IPS-20b (cell line): ENCODE measurements at regions not wholly inside any gene's neighbourhood (a gene's known extent, or its start where the extent isn't known, plus 50 kb on each side); places are given as distances from the start of the nearest gene placed in this dataset.

Experiments
- H3K27ac ChIP-seq: one replicate; pipeline ENCODE4 v1.5.1; 2013; ENCODE audit warnings: low read length
- H3K27me3 ChIP-seq: 2 replicates; pipeline ENCODE4 v1.6.1; 2013; ENCODE audit warnings: mild to moderate bottlenecking, low read length, inconsistent platforms; ENCODE audit not compliant: insufficient read depth
- H3K36me3 ChIP-seq: 2 replicates; pipeline ENCODE4 v1.6.1; 2013; ENCODE audit warnings: low read depth, mild to moderate bottlenecking, inconsistent platforms, low read length, moderate library complexity; ENCODE audit not compliant: insufficient read depth
- H3K4me1 ChIP-seq: 2 replicates; pipeline ENCODE4 v1.6.1; 2013; ENCODE audit warnings: mild to moderate bottlenecking, control low read depth, inconsistent platforms, low read length, moderate library complexity; ENCODE audit not compliant: insufficient read depth
- H3K4me3 ChIP-seq: 2 replicates; pipeline ENCODE4 v1.5.1; 2013; ENCODE audit warnings: mild to moderate bottlenecking, low read length, inconsistent platforms
- H3K9ac ChIP-seq: 2 replicates; pipeline ENCODE4 v1.6.1; 2013; ENCODE audit warnings: low read depth, mild to moderate bottlenecking, inconsistent platforms, low read length, moderate library complexity
- H3K9me3 ChIP-seq: 2 replicates; pipeline ENCODE4 v1.6.1; 2013; ENCODE audit warnings: mild to moderate bottlenecking, low read depth, low read length, inconsistent platforms; ENCODE audit not compliant: insufficient read depth

DNA sequence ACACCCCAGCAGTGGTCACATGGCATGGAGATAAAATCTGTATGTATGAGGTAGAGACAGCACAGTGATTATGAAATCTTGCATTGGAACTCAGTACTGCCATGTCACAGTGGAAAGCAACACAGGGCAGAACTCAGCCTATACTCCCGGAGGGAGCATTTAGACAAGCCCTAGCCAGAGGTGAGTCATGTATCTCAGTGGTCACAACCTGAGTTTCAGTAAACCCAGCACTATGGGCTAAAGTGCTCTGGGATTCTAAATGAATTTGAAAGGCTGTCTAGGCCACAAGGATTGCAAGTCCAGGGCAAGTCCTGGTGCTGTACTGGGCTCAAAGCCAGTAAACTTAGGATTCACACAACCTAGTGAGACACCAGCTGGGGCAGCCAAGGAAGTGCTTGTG, 1717.1 kb upstream of the RAG2 start:
- H3K27ac ChIP-seq = no peak overlapping the region
- no peaks in the 10 kb centered on the region for H3K9me3 ChIP-seq
- H3K9ac ChIP-seq = no peak overlapping the region
- H3K4me3 ChIP-seq = no peak overlapping the region
- H3K27me3 ChIP-seq = no peaks in the 10 kb centered on the region
- no peaks in the 10 kb centered on the region for H3K4me1 ChIP-seq
- no peaks in the 10 kb centered on the region for H3K36me3 ChIP-seq

DNA sequence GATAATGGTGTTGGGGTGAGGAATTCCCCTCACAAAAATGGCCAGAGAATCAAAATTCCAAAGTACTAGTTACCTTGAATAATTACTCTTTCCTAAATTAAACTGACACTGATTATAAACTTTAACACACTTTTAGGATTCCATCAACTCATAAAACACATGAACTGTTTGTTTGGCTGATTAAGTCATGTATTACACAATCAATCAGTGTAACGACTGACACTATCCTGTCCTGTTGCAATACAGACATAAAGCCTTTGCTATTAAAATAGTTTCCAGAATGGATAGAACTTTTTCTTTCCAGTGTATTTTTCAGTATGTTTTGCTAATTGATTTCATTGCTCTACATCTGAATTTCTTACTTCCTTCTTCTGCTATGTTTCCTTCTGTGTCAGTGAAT, 1709.4 kb upstream of the RAG2 start:
- Histone ChIP-seq H3K27ac (no peak overlapping the region), H3K36me3 (no peaks in the 10 kb centered on the region), H3K4me3 (no peak overlapping the region), H3K27me3 (no peaks in the 10 kb centered on the region), H3K4me1 (no peaks in the 10 kb centered on the region), H3K9ac (no peak overlapping the region), H3K9me3 (no peaks in the 10 kb centered on the region)

DNA sequence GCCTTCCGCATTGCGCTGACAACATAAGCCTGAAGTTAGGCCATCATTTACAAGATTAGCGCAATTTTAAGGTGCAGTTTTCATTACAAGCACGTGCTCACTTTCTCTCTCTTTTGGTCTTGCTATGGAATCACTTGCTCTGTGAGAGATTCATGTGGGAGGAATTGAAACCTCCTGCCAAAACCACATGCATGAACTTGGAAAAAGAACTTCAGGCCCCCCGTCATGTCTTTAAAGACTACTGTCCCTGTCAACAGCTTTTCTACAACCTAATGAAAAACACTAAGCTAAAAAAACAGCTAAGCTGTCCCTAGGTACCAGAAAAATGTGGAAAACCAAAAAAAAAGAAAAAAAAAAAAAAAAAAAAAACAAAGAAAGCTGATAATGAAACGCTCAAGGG, 1707.6 kb upstream of the RAG2 start:
- no peak overlapping the region for H3K9ac ChIP-seq
- H3K27ac ChIP-seq = no peak overlapping the region
- H3K4me1 ChIP-seq = no peaks in the 10 kb centered on the region
- no peaks in the 10 kb centered on the region for H3K27me3 ChIP-seq
- H3K9me3 ChIP-seq = no peaks in the 10 kb centered on the region
- H3K36me3 ChIP-seq = no peaks in the 10 kb centered on the region
- no peak overlapping the region for H3K4me3 ChIP-seq

DNA sequence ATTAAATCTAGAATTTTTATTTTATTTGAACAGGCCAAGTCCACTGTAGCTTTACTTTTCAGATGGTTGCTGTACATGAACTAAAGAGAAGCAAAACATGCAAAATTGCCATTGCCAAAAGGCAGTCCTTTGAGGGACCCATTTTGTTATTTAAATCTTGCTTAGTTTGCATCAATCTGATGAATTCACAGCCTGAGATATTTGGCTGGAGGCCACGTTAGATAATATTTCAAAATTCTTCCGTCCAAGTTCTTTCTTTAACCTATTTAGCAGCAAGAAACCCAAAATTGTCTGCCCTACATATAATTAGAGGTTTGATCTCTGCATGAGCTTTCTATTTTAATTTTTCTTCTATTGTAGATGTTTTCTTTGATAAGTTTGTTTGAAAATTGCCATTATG, 1706.9 kb upstream of the RAG2 start:
- H3K9me3 ChIP-seq = no peaks in the 10 kb centered on the region
- no peaks in the 10 kb centered on the region for H3K27me3 ChIP-seq
- no peak overlapping the region for H3K4me3 ChIP-seq
- H3K36me3 ChIP-seq = no peaks in the 10 kb centered on the region
- H3K27ac ChIP-seq = no peak overlapping the region
- H3K9ac ChIP-seq = no peak overlapping the region
- no peaks in the 10 kb centered on the region for H3K4me1 ChIP-seq

DNA sequence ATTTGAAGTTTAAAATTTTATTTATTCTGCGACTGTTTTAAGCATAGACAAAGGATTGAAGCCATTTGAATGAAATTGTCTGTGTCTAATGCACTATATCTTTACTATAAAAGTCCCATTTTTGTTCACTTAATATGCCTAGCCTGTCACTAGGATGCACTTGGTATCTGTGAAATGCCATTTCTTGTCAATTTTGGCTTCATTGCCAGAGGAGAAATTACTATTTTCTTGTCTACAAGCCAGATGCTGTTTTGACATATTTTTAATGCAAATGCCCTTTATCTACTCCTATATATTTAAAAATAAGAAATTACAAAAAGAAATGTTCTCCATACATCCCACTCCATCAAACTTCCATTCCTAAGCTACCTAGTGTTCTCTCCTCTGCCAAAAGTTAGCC, 1704.5 kb upstream of the RAG2 start:
- Histone ChIP-seq H3K27ac (no peak overlapping the region), H3K9ac (no peak overlapping the region), H3K9me3 (no peaks in the 10 kb centered on the region), H3K36me3 (no peaks in the 10 kb centered on the region), H3K4me3 (no peak overlapping the region), H3K27me3 (no peaks in the 10 kb centered on the region), H3K4me1 (no peaks in the 10 kb centered on the region)

DNA sequence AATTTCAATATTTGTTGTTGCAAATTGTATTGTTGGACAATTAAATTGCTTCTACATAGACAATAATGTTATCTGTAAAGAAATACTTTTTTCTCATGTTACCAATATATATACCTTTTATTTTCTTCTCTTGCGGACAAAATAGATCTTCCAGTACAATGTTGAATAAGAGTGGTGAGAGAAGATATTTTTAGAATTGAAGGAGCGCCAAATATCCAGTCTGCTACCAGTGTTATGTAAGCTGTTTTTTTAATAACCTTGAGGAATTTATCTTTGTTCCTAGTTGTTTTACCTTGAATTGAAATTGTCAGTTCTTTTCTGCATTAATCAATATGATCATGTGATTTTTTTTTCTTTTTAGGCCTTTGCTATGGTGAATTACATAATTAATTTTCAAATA, 1702.5 kb upstream of the RAG2 start:
- no peaks in the 10 kb centered on the region for H3K27me3 ChIP-seq
- H3K9me3 ChIP-seq = no peaks in the 10 kb centered on the region; the same call in 1 of the 2 replicates
- no peak overlapping the region for H3K4me3 ChIP-seq
- H3K4me1 ChIP-seq = no peaks in the 10 kb centered on the region
- H3K36me3 ChIP-seq = no peaks in the 10 kb centered on the region
- no peak overlapping the region for H3K27ac ChIP-seq
- H3K9ac ChIP-seq = no peak overlapping the region

DNA sequence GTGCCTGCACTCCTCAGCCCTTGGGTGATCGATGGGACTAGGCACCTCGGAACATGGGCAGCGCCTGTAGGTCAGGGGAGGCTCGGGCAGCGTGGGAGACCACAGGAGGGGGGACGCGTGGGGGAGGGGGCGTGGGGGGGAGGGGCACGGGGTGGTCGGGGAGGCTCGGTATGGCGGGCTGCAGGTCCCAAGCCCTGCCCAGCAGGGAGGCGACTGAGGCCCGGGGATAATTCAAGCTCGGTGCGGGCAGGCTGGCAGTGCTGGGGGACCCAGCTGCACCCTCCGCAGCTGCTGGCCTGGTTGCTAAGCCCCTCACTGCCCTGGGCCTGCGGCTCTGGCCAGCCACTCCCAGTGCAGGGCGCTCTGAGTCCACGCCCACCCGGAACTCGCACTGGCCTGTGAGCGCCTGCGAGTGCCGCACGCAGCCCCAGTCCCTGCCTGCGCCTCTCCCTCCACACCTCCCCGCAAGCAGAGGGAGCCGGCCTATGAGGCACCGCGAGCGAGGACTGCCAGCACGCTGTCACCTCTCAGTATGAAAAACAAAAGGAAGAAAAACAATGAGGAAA, 1698.3 kb upstream of the RAG2 start:
- no peaks in the 10 kb centered on the region for H3K4me1 ChIP-seq
- H3K36me3 ChIP-seq = no peaks in the 10 kb centered on the region
- H3K4me3 ChIP-seq = no peak overlapping the region
- no peak overlapping the region for H3K27ac ChIP-seq
- no peak overlapping the region for H3K9ac ChIP-seq
- H3K9me3 ChIP-seq = no peaks in the 10 kb centered on the region; the same call in 1 of the 2 replicates
- H3K27me3 ChIP-seq = no peaks in the 10 kb centered on the region

DNA sequence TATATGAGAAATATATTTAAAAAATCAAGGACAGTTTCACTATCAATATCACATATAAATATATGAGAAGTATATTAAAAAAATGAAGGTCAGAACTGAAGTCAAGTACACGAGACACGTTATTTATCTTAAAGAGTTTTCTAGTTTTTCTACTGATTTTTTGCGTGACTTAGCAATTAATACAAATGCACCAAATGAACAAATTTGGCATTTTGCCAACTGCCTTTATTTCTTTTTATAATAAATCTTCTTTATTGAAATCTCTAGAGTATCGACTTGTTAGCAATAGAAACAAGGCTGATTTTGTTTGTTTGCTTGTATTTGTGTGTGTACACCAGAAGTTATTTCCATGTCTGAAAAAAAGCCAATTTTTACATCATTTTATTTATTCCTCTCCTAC, 1684.7 kb upstream of the RAG2 start:
- no peaks in the 10 kb centered on the region for H3K36me3 ChIP-seq
- no peaks in the 10 kb centered on the region for H3K9me3 ChIP-seq
- H3K27me3 ChIP-seq = no peaks in the 10 kb centered on the region
- no peak overlapping the region for H3K4me3 ChIP-seq
- H3K9ac ChIP-seq = no peak overlapping the region
- H3K27ac ChIP-seq = no peak overlapping the region
- H3K4me1 ChIP-seq = no peaks in the 10 kb centered on the region

DNA sequence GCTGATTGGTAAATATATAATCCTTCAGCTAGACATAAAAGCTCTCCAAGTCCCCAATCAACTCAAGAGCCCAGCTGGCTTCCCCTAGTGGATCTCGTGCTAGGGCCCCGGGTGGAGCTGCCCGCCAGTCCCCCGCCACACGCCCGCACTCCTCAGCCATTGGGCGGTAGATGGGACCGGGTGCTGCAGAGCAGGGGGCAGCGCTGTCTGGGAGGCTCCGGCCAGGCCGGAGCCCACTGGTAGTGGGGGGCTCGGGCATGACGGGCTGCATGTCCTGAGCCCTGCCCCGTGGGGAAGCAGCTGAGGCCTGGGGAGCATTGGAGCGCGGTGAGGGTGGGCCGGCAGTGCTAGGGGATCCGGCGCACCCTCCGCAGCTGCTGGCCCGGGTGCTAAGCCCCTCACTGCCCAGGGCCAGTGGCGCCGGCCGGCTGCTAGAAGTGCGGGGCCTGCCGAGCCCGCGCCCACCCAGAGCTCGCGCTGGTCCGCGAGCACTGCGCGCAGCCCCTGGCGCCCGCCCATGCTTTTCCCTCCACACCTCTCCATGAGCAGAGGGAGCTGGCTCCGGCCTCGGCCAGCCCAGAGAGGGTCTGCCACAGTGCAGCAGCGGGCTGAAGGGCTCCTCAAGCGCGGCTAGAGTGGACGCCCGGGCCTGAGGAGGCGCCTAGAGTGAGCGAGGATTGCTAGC, 1680.6 kb upstream of the RAG2 start:
- Histone ChIP-seq H3K4me1 (no peaks in the 10 kb centered on the region), H3K27me3 (no peaks in the 10 kb centered on the region), H3K36me3 (no peaks in the 10 kb centered on the region), H3K9ac (no peak overlapping the region), H3K9me3 (no peaks in the 10 kb centered on the region), H3K4me3 (no peak overlapping the region), H3K27ac (no peak overlapping the region)

DNA sequence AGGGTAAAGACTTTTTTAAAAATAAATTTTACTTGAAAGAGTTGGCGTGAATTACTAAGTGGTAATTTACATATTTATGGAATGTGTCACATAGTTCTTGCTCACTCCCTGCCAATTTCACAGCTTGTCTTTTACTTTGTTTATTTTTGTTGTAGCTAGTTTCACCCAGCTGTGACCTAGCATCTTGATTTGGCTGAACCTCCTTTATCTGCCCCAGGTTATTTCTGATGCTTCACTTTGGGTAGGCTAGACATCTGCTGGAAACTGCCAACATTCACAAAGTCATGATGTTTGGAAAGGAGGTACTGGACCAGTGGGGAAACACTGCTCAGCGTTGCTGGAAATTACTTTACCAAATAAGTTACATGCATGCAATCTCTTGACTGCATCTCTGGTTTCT, 1676.0 kb upstream of the RAG2 start:
- Histone ChIP-seq H3K4me1 (no peaks in the 10 kb centered on the region), H3K27me3 (no peaks in the 10 kb centered on the region), H3K27ac (no peak overlapping the region), H3K9ac (no peak overlapping the region), H3K36me3 (no peaks in the 10 kb centered on the region), H3K4me3 (no peak overlapping the region), H3K9me3 (no peaks in the 10 kb centered on the region; the same call in 1 of the 2 replicates)

DNA sequence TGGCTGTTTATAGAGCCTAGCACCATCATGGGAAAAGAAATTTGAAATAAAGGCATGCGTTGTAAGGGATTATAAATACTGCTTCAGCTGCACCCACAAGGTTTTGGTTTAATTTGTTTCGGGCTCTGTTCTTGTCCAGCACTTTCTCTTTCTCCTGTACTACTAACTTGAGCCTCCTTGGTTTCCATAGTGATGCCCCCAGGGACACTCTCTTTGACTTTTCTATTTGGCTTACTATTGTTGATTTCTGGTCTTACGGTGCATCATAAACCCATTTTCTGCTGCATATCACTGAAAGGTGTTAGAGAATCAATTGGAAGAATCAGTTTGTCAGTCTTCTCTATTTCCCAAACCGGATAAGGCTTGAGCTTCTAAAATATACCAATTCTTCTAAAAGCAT, 1674.3 kb upstream of the RAG2 start:
- Histone ChIP-seq H3K4me3 (no peak overlapping the region), H3K27ac (no peak overlapping the region), H3K9me3 (no peaks in the 10 kb centered on the region; the same call in 1 of the 2 replicates), H3K27me3 (no peaks in the 10 kb centered on the region), H3K4me1 (no peaks in the 10 kb centered on the region), H3K9ac (no peak overlapping the region), H3K36me3 (no peaks in the 10 kb centered on the region)

DNA sequence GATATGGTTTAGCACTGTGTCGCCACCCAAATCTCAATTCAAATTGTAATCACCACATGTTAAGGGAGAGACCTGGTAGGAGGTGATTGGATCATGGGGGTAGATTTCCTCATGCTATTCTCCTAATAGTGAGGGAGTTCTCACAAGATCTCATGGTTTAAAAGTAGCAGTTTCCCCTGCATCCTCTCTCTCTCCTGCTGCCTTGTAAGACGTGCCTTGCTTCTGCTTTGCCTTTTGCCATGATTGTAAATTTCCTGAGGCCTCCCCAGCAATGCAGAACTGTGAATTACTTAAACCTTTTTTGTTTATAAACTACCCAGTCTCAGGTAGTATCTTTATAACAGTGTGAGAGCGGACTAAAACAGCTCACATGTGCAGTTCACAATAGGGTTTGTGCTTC, 1668.7 kb upstream of the RAG2 start:
- no peak overlapping the region for H3K4me3 ChIP-seq
- no peak overlapping the region for H3K27ac ChIP-seq
- no peaks in the 10 kb centered on the region for H3K27me3 ChIP-seq
- no peak overlapping the region for H3K9ac ChIP-seq
- H3K4me1 ChIP-seq = no peaks in the 10 kb centered on the region
- no peaks in the 10 kb centered on the region; the same call in 1 of the 2 replicates for H3K9me3 ChIP-seq
- no peaks in the 10 kb centered on the region for H3K36me3 ChIP-seq
